Stimulated activated CD8-positive, alpha-beta memory T cell treated with anti-CD3 and anti-CD28 coated beads, Interleukin-15, amount 100 ng/mL, for 1 hour (primary cell): ENCODE measurements at regions not wholly inside any gene's neighbourhood (a gene's known extent, or its start where the extent isn't known, plus 50 kb on each side); places are given as distances from the start of the nearest gene placed in this dataset.

Experiments
- DNase-seq: peaks from one replicate; pipeline ENCODE4 v3.0.0-alpha.2; 2020; ENCODE audit warnings: low read depth

- DNase-seq: no peak
Measured at GRCh38 chr17:77907497-77908461, 50.7 kb upstream of the TNRC6C start.

GRCh38 chr17:77908501-77908900 lies 50.0 kb upstream of the TNRC6C start:
- DNase-seq: no peak
